HG03175 (cell line): ENCODE measurements at regions not wholly inside any gene's neighbourhood (a gene's known extent, or its start where the extent isn't known, plus 50 kb on each side); places are given as distances from the start of the nearest gene placed in this dataset.
"Not testable (repeated sequence)": the region's sequence is repeated elsewhere in the genome, so short reads cannot be mapped to it uniquely, and the experiment has no call there.

Experiments used
- ATAC-seq: cut with Tn5 transposase; IDR thresholded peaks from one replicate; pipeline ENCODE4 v1.9.1; 2021; ENCODE audit warnings: mild to moderate bottlenecking, moderate library complexity; ENCODE audit not compliant: unreplicated experiment

DNA sequence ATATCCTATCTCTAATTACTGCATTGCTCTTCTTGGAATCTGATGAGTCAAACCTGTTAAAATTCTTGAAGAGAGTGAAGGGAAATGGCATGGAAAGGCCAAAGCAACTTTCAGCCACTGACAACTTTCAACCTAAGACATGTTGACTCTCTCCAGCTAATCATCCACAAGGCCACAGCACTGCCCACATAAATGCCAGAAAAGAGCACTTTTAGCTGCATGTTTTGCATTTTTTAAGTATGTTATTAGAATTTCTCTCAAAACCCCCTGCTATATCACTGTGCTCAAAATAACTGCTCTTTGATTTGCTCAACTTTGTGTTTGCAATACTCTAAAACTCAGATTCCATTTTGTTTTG is 352.5 kb downstream of the ADGRL2 start:
- peak; percentile 60 for ATAC-seq

DNA sequence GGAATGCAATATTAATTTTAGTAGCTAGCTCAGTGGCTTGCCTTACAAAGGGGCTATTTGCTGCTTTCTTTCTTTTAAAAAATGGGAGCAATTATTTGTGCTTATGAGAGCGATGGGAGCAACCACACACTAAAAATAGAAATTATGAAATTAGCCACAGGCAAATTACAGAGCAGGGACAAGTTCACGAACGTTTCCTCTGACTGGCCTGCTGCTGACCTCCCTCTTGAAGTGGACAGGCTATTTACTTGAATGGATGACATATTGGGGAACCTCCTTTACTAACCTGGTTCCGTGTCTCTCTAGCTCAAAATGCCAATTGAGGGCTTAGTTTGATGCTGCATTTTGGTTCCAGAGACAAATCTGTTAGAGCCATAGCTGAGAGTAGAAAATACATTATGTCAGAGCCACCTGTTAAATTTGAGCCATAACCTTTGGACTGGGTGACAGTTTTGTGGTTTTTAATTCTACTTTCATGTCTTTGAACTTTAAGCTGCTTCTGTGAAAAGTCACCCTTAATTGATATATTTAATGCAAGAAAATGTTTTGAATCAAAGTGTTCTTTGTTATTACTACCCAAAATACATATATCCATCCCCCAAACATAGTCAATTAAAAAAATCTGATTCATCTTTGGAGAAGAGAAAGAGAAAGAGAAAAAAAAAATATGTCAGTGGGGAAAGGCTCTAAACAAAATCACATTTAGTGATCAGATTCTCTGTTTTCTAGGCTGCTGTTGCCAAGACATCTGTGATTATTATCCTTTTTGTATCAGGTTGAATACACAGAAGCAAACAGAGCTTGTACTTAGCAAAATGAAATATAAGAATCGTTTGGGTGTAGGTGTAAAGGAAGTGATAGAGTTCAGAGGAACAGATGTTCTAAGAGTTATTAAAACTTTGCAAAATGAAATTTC is 351.9 kb downstream of the ADGRL2 start:
- peak; percentile 73 for ATAC-seq

DNA sequence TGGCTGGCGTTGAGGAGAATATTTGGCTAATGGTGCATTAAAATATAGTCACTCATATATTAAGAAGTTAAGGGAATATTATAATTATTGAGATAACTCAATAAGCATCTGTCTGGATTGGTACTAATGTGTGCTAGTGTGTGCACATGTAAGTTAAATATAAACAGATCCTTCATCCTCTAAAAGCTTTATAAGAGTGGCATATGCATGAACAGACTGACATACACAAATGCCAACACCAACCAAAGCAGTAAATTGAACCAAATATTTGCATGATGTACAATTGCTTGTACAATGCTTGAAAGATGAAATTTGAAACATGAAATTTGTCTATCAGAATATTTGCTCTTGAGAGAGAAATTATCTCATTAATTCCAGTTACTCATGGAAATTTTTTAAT is 344.9 kb downstream of the ADGRL2 start:
- ATAC-seq: no peak

DNA sequence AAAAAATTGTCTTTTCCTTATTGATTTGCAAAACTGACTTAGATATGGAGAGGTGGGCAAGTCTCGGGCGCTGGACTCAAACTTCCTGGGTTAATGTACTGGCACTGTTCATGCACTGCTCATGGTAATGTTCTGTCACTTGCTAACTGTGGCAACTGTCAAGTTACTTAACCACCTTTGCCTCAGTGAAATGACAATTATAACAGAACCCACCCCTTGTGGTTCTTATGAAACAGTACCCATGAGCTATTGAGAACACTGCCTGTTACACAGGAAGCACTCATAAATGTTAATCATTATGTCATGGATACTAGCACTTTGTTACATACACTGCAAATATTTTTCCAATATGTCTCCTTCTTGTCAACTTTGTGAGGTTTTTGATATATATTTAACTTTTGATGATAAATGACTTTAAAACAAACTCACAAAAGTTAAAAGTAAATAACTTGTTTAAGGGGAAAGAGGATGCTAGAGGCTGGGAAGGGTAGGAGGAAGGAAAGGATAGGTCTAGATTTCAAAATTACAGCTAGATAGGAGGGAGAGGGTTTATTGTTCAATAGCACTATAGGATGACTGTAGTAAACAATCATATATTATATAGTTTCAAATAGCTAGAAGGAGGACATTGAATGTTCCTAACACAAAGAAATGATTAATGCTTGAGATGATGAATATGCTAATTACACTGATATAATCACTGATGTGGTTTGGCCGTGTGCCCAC is 342.5 kb downstream of the ADGRL2 start:
- ATAC-seq: peak; percentile 66

DNA sequence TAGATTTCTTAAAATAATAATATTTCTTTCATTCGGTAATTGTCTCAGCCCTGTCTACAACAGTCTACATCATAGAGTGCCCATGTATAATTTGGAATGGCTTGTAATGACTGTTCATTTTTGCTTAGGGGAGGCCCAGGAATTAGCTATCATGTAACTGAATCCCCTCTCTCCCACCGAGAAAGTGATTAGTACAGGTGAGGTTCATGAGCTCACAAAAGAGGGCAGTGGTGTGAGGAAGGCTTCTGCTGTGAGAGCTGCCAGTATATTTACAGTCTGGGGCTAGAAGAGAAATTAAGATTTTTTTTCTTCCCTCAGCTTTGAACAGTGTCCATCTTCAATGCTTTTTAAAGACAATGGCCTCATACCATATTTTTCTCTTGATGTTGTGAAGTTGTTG is 340.7 kb downstream of the ADGRL2 start:
- ATAC-seq: no peak

DNA sequence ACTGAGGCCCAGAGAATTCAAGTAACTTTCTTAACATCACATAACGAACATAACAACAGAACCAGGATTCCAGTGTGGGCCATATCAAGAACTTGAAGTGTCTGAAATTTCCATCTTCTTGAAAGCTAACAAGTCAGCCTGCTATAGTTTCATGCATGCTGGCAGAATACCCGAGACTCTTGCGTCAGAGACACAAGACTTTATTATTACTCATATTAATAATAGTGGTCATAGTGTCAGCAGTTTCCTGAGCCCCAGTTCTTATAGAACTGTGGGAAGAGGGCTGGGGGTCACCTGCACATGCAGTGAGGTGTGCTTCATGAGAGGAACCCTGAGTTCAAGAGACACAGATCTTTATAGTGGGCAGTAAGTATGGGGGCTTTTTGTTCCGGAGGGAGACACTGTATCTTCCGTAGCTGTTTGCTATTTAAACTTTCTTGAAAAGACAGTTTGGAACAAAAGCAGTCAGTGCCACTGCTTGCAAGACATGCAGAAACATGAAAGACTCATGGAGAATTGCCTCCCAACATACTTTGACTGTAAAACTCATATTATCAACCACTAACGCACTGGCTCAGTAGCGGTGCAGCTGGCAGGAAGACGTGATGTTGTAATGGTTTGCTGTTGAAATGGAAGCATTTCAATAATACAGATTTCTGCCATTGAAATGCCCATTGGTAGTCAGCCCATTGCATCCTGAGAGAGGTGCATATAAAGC is 339.2 kb downstream of the ADGRL2 start:
- no peak for ATAC-seq

DNA sequence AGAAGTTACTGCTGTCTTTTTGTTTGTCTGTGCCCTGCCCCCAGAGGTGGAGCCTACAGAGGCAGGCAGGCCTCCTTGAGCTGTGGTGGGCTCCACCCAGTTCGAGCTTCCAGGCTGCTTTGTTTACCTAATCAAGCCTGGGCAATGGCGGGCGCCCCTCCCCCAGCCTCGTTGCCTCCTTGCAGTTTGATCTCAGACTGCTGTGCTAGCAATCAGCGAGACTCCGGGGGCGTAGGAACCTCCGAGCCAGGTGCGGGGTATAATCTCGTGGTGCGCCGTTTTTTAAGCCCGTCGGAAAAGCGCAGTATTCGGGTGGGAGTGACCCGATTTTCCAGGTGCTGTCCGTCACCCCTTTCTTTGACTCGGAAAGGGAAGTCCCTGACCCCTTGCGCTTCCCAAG is 335.6 kb downstream of the ADGRL2 start:
- ATAC-seq: not testable (repeated sequence)

DNA sequence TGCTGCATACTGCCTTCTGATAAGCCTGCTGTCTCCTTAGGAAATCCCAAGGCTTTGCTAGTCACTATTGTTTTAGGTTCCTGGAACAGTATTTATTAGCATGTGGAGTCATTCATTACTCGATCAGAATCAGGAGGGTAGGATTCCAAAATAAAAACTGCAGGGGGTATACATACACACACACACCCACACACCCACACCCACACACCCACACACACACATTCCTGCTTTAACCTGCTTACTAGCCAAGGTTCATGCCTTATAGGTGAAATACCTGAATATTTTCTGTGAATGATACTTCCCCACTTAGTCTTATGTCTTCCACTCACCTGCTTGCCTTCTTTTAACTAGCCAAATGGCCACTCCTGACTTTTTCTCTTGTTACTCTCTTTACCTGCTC is 325.1 kb downstream of the ADGRL2 start:
- no peak for ATAC-seq

DNA sequence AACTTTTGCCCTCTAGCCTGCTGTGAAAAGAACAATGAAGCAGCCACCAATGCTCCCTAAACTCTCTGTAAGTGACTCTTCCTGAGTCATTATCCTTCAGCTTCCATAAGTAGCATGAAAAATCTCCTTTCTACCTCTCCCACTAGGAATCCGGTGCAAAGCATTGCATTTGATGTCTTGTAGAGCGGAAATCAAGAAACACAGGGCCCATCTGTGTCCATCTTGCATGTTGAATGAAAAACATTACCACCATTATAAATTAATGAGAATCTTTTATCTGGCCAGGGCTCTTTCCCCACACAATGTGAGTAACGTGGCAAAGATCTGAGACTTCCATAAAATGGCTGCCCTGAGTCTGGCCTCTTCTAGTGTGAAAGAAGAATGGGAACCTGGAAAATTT is 324.4 kb downstream of the ADGRL2 start:
- no peak for ATAC-seq

DNA sequence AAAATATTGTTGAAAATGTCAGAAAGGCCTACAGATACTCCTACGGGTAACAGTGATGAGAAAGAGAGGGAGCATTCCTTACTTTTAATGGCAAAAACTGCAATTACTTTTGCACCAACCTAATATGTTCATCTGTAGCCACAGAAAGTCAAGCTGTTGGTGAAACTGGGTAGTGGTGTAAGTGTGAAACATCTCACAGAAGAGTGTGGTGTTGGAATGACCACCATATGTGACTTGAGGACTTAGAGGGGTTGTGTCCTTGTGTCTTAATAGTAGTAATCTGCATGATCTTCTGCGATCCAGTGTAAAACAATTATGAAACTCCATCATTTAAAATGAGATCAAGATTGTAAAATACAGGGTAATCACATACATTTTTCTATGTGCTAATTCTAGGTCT is 320.7 kb downstream of the ADGRL2 start:
- no peak for ATAC-seq

DNA sequence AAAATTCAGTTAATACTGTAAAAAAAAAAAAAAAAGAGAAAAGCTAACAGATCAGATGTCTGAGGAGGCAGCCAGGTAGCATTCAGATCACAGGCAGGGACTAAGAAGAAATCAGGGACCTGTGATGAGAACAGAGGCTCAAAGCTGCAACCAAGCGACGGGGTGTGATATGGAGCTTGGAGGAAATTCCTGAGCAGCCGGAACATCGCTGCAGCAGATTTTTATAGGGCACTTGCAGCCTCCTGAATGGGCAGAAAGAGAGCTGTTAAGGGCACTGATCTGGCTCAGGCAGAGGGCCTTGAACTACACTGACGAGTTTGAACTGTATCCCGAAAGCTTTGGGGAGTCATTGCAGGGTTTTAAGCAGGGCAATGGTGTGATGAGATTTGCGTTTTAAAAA is 315.4 kb downstream of the ADGRL2 start:
- no peak for ATAC-seq

DNA sequence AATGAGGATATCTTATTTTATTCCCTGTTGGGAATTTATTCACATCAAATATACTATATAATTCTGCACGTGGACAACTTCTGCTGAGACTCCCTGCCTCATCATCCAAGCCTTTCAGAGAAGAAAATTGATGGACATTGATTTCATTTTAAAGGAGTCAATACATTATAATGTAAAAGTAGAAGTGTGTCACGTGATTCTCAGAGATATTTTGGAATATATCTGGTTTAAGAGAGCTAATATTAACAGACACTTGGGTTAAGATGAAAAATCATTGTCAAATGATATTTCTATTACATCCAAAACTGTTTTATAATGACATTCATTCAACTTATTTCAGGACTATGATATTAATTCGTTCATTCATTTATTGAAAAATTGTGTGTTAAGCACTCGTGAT is 314.2 kb downstream of the ADGRL2 start:
- ATAC-seq: no peak

DNA sequence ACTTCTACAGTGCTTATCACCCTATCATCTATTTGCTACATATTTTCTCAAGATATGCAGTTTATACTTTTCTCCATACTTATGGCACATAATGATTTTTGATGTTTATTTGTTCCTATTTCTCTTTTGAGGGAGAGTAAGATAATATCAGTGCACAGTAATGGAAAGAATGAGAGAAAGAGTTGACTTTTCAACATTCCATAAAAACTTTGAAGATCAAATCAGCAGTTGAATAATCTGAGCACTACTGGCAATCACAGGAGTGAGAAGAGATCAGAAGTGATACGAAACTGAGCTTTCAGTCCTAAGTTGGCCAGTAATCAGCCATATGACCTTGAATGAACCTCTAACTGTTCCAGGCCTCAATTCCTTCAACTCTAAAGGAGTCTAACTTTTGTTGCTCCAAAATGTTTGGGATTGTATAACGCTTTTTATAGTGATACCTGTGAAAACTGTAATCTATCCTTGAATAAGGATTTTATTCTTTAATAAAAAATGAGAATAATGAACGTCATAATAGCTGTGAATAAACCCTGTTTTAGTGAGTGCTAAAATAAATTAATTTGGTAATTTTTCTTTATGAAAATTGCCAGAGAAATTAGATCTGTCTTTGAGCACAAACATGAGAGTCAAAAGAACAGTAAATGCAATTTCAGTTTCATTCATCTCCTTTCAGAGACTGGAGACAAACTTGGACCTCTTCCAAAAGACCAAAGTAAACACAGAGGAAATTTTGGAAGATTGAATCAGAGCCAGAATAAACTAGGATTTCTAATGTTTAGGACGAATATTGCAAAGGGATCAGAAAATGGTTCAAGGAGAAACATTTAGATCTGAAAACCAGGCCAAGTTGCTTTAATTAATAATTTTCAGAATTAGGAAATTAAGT is 309.9 kb downstream of the ADGRL2 start:
- no peak for ATAC-seq

DNA sequence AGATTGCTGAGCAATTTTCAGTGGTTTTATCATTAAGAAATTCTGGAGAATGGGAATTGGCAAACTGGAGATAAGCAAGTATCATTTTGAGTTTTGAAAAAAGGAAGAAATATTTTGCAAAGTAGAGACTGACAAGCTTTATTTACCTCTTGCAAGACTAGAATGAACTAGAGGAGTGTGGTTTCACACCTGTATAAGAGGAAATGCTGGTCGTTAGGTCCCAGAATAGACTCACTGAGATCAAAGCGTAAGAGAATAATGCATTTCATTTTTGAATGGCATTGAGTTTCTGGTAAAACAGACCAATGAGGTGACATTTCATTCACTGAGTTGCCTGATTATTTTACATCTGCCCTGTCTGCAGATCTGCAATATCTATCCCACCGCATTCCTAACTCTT is 308.1 kb downstream of the ADGRL2 start:
- ATAC-seq: peak; percentile 94

DNA sequence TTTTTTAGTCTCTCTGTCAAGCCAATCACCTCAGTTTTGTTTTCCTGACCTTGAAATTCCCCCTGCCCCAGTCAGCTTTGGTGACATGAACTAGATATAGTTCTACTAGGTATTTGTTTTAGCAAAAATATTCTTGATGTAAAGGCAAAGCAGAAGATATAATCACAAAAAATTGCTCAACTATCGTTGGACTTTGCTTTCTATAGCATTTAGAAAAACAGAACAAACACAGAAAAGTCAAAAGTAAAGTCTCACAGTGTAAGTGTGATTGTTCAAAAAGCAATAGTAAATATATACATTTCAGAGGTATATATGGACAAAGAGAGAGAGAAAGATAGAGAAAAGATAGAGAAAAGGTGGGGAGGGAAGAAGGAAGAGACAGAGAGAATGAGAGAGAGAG is 305.9 kb downstream of the ADGRL2 start:
- no peak for ATAC-seq

DNA sequence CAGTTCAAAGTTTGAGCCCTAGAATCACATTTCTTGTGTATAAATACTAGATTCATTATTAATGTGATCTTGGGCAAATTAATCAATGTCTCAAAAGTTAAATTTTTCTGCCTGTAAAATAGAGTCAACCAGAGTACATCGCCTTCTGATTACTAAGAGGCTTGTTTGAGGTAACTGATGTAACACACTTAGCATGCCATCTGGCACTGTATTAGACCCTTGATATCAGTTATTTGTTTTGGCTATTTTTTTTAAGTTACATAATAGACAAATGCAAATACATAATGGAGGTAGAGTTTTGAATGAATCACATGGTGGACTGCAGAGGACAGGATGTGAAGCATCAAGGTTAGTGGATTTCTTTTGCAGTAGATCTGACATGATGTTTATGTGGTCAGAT is 298.4 kb downstream of the ADGRL2 start:
- no peak for ATAC-seq

DNA sequence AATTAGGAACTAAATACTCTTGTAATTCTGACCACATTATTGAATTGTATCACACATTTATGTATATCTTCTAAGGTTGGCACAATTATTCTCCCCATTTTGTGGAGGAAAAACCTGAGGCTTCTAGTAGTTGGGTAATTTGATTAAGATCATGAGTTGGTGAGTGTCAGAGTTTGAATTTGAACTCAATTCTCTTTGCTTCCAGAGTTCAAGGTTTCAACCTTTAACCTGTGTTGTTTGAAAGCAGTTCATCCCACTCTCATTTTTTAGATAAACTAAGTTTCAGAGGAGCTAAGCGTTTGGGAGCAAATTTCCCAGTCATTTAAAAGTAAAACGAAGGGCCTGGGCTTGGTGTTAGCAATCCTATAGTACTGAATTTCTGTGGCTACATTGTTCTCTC is 293.4 kb downstream of the ADGRL2 start:
- ATAC-seq: no peak

DNA sequence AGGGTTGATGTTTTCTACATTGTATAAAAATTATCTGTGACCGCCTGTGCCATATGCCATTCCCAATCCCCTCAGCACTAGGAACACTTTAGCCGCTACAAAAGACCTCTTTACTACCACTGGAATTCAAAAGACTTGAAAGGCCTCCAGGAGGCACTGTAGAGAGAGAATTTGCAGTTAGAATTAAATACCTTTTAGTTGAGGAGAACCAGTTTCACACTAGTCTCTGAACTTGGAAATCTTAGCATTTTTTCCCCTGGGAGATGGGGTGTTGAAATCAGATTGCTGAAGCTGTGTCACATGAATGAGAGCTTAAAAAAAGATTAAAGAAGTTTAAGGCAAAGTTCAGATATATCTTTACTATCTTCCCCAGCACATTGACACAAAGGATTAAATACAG is 291.0 kb downstream of the ADGRL2 start:
- no peak for ATAC-seq

DNA sequence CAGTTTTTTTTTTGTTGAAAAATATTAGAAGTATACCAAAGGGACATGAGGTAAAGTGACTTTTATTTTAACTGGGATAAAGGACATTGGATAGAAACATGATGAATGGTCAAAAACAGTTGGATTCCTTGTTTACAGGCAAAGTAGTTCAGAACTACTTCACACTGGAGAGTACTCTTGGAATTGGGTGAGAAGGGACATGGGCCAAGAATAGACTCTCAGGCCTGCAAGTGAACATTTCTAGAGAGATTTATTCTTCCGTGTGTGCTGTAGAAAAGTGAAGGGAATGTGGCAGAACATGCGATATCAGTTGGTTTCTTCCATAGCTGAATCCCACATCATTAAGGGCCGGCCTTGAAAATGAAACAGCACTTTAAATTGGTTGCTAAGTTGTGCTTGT is 290.5 kb downstream of the ADGRL2 start:
- ATAC-seq: no peak

DNA sequence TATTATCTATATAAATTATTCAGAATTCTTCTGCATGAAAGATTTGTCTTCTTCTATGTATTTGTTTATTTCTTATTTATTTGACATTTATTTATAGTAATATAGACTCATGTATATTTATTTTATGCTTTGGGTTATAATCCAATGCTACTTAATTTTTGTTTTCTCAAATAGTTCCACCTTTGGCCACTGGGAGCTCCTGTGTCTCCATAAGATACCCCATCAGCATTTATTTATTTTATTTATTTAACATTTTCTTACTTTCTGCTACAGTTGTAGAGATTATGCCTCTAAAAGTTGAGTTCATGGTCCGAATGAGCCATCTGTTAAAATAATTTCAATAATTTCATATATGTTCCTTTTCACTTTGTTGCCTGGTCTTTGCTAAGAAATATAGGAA is 289.4 kb downstream of the ADGRL2 start:
- ATAC-seq: no peak

DNA sequence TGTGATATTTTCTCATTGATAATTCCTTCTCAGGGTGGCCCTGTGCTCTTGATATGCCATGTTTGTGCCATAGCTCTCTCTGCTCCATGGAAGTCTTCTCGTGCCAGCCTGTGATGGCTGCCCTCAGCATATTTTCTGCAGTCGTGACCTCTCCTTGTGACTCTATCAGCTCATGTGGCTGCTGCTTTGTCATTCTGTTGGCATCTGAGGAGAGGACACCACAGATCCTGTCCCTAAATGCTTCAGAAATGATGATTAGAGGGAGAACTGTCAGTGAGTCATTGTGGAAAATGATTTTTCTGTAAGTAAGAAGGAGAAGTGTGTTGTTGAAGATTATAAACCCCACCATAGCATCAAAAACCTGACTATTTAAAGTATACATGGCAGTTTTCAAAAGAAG is 286.0 kb downstream of the ADGRL2 start:
- ATAC-seq: no peak
